GM21717 (cell line): ENCODE measurements at regions not wholly inside any gene's neighbourhood (a gene's known extent, or its start where the extent isn't known, plus 50 kb on each side); places are given as distances from the start of the nearest gene placed in this dataset.

Experiments
- ATAC-seq: cut with Tn5 transposase; IDR thresholded peaks from one replicate; pipeline ENCODE4 v1.9.1; 2021; ENCODE audit warnings: mild to moderate bottlenecking, moderate library complexity; ENCODE audit not compliant: unreplicated experiment

DNA sequence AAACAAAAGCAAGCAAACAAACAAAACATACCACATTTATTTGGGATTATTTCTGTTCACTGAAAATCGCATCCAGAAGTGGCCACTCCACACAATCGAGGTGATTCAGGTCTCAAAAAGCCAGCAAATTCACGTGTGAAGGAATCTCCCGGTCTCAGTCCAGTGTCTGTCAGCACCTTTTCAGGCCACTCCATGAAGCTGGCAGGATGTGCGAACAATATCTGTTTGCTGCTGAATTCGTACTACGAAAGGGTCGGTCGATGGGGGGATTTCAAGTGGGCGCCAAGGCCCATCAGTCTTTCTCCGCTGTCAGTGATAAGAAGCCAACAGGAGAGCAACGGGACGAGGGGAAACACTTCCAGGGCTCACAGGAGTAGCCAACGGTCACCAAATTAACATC, 505.1 kb downstream of the IRX1 start:
- ATAC-seq, result no peak

- no peak for ATAC-seq
These were observed 505.6 kb downstream of the IRX1 start for GRCh38 chr5:4101189-4101588.

- no peak for ATAC-seq
These were observed 509.4 kb downstream of the IRX1 start for GRCh38 chr5:4104831-4105597.

GRCh38 chr5:4108690-4109089, 513.1 kb downstream of the IRX1 start:
- ATAC-seq, result no peak

- ATAC-seq, result no peak
These were observed 517.8 kb downstream of the IRX1 start for GRCh38 chr5:4113426-4113825.

DNA sequence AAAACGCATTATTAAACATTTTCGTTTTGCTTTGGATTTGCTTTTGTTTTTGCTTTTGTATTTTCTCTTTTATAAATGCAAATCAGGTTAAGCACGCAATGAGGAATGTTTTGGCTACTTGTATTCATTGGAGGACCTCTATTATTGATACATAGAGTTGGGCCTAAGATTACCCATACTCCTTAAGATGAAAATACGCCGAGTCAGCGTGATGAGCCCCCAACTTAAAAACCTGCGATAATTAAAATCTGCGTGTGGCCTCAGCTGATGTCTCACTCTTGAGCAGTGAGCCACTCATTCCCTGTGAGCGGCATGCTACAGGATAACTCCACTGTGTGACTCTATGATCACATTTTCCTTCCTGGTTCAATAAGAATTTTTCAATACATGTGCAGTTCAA, 518.3 kb downstream of the IRX1 start:
- no peak for ATAC-seq

DNA sequence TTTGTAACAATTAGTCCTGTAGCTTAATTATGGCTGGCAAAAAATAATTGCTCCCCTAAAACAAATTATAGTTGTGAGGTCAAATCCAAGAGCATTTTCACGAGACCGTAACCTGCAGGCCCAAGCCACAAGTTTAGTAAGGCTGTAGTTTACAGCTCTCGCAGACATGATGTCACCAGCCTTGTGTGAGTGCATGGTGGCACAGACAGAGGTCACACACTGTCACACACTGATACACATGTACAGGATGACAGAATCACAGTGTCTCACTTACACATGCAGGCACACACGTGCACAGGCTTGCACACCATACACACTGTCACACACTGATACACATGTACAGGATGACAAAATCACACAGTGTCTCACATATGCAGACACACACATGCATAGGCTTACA, 518.8 kb downstream of the IRX1 start:
- ATAC-seq, result no peak

GRCh38 chr5:4116834-4117233, 521.2 kb downstream of the IRX1 start:
- no peak for ATAC-seq

DNA sequence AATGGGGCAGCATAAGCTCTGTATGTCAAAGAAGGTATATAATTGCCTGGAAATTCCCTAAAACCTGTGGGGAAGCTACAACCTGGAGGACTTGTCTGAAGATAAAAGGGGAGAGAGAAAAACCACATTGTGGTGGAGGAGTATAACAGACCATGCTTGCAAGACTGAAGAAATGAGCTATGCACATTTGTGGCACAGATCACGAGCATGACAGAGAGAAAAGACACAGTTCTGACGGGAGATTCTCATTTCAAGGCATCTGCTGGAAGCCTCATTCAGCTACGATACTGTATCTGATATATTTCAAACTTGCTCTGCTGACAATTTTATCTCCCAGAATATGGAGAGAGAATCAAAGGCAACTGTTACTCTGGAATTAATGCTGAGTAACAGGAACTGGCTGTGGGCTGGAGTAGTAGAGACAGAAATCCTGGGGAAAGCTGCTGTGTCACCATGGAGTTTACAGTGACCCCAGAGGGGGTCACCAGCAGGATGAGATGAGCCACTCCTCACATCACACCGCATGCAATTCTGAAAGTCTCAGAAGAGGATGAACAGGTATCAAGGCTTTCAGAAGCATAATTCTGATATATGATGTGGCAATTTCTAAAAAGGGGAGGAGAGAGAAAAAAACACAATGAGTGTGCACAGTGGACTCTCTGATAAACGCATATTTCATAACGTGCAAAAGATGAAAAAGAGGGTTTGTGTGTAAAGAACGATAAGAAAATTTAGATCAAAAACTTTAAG, 528.8 kb downstream of the IRX1 start:
- no peak for ATAC-seq

DNA sequence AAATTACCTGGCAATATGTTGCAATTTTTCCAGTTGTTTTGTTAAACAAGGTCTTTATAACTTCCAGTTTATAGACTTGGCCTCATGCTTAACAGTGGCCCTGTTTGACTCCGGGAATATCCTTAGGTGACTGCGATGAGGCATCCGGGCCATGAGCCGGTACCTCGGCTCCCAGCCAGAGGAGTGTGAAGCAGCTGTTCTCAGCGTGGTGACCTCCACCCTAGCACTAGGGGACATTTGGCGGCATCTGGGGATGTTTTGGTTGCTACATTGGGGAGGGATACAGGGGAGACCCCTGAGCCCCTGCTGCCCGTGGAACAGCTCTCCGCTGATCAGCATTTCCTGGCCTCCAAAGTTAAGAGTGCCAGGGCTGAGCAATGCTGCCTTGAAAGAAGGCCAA, 533.4 kb downstream of the IRX1 start:
- no peak for ATAC-seq

- no peak for ATAC-seq
These were observed 533.9 kb downstream of the IRX1 start for GRCh38 chr5:4129523-4129922.

DNA sequence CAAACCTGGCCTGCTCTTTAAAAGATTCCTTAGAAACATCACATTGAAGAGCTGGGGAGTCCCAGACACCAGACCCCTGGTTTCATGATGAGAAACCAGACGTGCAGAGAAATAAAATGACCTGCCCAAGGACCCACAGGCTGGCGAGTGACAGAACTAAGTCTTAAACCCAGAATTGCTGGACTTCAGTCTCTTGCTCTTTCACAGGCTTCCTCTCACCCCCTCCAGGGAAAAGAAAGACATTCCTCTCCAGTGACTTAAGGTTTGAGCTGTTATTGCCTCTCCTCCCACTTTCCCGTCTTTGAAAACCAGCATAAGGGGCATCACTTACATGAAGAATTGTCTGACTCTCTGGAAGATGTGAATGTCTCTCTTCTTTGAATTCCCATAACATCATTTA, 535.2 kb downstream of the IRX1 start:
- no peak for ATAC-seq

DNA sequence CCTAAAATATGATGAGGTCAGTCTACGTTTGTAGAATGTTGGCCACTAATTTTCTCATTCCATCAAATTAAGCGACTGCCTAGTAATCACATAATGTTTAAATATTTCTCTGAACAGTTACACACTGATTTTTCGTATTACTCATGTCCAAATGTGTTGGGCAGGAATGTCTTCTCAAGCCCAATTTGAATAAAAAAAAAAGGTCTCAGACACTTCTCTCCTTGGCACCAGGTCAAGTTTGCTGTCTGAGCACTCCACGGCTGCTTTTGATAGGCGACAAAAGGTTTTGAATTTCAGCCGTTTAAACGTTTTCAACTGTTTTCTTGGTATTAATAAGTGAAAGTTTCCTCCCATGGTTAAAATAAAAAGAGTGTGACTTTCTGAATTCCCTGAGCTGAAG, 542.1 kb downstream of the IRX1 start:
- no peak for ATAC-seq

GRCh38 chr5:4142842-4143241, 547.2 kb downstream of the IRX1 start:
- ATAC-seq, result no peak

GRCh38 chr5:4144411-4145007, 548.9 kb downstream of the IRX1 start:
- ATAC-seq, result no peak

DNA sequence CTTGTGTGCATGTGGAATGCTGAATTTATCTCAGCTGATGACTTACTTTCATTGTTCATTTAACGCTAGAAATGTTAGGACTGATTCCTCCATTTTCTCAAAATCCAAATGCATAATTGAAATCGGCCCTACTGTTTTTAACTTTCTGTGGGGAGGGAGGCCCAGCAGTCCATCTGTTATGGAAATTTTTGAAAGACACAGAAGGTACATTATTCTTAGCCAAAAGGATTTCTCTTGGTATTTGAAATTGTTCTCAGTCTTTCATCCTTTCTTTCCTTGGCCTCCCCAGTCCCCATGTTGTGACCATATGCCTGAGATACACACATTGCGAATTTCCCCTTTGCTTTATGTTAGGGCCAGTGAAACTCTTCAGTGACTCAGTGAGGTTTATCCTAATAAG, 549.9 kb downstream of the IRX1 start:
- no peak for ATAC-seq

- no peak for ATAC-seq
These were observed 552.4 kb downstream of the IRX1 start for GRCh38 chr5:4148009-4148408.

DNA sequence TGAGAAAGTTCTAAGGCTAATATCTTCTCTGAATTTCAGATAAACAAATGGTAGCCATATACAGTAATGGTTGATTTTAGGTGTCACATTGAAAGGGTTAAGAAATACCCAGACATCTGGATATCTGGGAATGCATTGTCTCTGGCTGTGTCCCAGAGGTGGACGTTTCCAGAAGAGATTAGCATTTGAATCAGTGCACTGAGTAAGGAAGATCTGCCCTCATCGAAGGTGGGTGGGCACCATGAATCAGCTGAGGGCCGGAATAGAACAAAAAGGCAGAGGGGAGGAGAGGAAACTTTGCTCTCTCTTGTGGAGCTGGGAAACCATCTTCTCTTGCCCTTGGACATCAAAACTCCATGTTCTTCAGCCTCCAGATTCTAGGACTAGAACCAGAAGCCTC, 554.4 kb downstream of the IRX1 start:
- no peak for ATAC-seq

DNA sequence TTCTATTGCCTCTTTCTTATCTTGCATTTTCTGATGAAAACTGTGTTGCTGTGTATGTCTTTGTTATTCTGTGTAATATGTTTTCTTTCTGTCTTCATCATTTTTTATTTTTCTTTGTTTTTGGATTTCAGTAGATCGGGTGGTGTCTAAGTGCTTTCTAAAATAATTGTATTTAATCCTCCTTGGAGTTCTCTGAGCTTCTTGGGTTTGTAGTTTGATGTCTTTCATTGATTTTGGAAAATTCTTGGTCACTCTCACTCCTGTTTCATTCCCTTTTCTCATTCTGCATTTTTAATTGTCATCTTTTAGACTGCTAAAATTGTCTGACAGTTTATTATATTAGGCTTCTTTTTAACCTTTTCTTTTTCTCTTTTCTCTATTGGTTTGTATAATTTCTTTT, 560.5 kb downstream of the IRX1 start:
- ATAC-seq, result no peak

GRCh38 chr5:4156889-4157288, 561.3 kb downstream of the IRX1 start:
- ATAC-seq, result no peak

DNA sequence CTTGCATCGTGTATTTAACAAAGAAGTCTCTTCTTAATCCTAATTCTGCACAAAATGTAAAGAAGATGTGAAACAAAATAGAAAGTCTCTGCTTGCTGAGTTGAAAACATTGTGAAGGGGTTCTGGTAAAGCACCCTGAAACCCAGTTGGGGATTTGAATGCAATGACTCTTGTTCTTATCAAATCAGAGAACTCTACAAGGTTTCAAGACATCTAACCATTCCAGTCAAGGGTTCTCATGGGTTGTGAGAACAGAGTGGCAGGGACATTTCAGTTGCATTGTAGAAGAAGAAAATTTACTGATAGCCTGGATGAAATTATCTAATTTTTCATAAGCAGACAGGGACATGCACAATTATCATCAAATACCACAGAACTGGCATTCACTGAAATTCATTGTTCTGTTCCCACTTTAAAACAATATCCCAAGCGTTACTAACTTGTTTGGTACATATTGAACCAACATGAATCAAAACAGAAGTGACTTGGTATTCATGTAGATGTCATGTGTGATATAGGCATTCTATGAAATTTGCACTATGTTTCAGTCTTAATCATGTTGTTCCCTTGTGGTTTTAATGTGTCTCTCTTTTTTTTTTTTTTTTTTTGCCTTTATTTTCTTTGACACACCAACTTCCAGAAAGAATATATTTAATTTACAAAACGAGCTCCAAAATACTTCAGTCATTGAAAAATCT, 563.3 kb downstream of the IRX1 start:
- no peak for ATAC-seq

DNA sequence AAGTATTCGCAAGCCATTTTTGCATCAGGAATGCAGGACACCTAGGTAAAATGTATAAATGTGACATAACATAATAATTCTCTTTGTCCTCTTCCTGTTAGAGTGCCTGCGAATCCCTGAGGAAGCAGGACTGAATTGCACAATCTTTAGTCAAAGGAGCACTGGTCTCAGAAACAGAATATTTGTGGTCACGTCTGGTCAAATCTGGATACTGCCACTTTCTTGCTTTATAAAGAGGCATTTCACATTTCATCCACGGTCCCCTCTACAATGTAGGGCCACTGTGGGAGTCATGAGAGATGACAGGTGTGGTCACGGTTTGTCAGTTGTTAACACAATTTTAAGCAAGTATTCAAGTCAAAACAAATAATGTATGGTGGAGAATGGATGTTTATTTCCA, 564.0 kb downstream of the IRX1 start:
- no peak for ATAC-seq
